ENCODE measurements at regions not wholly inside any gene's neighbourhood (a gene's known extent, or its start where the extent isn't known, plus 50 kb on each side); places are given as distances from the start of the nearest gene placed in this dataset.

- no peak for DNase-seq (ENCODE audit: low read depth)
Observed at GRCh38 chr3:80052271-80052670, 284.5 kb upstream of the ROBO1 start.

GRCh38 chr3:80051602-80051962 is 283.8 kb upstream of the ROBO1 start:
- DNase-seq (ENCODE audit: low read depth) = no peak

GRCh38 chr3:80050826-80051601 is 283.2 kb upstream of the ROBO1 start:
- DNase-seq (ENCODE audit: low read depth) = no peak

- no peak for DNase-seq (ENCODE audit: low read depth)
Observed at GRCh38 chr3:80043226-80043625, 275.4 kb upstream of the ROBO1 start.

GRCh38 chr3:80040067-80040466 is 272.3 kb upstream of the ROBO1 start:
- DNase-seq (ENCODE audit: low read depth) = no peak

GRCh38 chr3:80036176-80036575 is 268.4 kb upstream of the ROBO1 start:
- DNase-seq (ENCODE audit: low read depth) = no peak

GRCh38 chr3:80035021-80035420 is 267.2 kb upstream of the ROBO1 start:
- DNase-seq (ENCODE audit: low read depth) = no peak

GRCh38 chr3:80023010-80023409 is 255.2 kb upstream of the ROBO1 start:
- no peak for DNase-seq (ENCODE audit: low read depth)

- DNase-seq (ENCODE audit: low read depth) = no peak
Observed at GRCh38 chr3:80018375-80018774, 250.6 kb upstream of the ROBO1 start.

- no peak for DNase-seq (ENCODE audit: low read depth)
Observed at GRCh38 chr3:80017369-80017768, 249.6 kb upstream of the ROBO1 start.

- no peak for DNase-seq (ENCODE audit: low read depth)
Observed at GRCh38 chr3:80014576-80014975, 246.8 kb upstream of the ROBO1 start.

GRCh38 chr3:80010021-80010571 is 242.3 kb upstream of the ROBO1 start:
- no peak for DNase-seq (ENCODE audit: low read depth)

- DNase-seq (ENCODE audit: low read depth) = no peak
Observed at GRCh38 chr3:80007522-80007921, 239.7 kb upstream of the ROBO1 start.

- DNase-seq (ENCODE audit: low read depth) = no peak
Observed at GRCh38 chr3:80006315-80006714, 238.5 kb upstream of the ROBO1 start.

- no peak for DNase-seq (ENCODE audit: low read depth)
Observed at GRCh38 chr3:80000022-80000421, 232.2 kb upstream of the ROBO1 start.

- no peak for DNase-seq (ENCODE audit: low read depth)
Observed at GRCh38 chr3:79994397-79994796, 226.6 kb upstream of the ROBO1 start.

- DNase-seq (ENCODE audit: low read depth) = no peak
Observed at GRCh38 chr3:79986338-79986737, 218.5 kb upstream of the ROBO1 start.

GRCh38 chr3:79985816-79986215 is 218.0 kb upstream of the ROBO1 start:
- DNase-seq (ENCODE audit: low read depth) = no peak

GRCh38 chr3:79983118-79983517 is 215.3 kb upstream of the ROBO1 start:
- no peak for DNase-seq (ENCODE audit: low read depth)

GRCh38 chr3:79979990-79980389 is 212.2 kb upstream of the ROBO1 start:
- DNase-seq (ENCODE audit: low read depth) = no peak

GRCh38 chr3:79976466-79976865 is 208.7 kb upstream of the ROBO1 start:
- no peak for DNase-seq (ENCODE audit: low read depth)

GRCh38 chr3:79973917-79974595 is 206.3 kb upstream of the ROBO1 start:
- DNase-seq (ENCODE audit: low read depth) = no peak

GRCh38 chr3:79973482-79973881 is 205.7 kb upstream of the ROBO1 start:
- DNase-seq (ENCODE audit: low read depth) = no peak

GRCh38 chr3:79968418-79968817 is 200.6 kb upstream of the ROBO1 start:
- DNase-seq (ENCODE audit: low read depth) = no peak

Measured in GM04504 (cell line).